ENCODE measurements at regions not wholly inside any gene's neighbourhood (a gene's known extent, or its start where the extent isn't known, plus 50 kb on each side); places are given as distances from the start of the nearest gene placed in this dataset.

DNA sequence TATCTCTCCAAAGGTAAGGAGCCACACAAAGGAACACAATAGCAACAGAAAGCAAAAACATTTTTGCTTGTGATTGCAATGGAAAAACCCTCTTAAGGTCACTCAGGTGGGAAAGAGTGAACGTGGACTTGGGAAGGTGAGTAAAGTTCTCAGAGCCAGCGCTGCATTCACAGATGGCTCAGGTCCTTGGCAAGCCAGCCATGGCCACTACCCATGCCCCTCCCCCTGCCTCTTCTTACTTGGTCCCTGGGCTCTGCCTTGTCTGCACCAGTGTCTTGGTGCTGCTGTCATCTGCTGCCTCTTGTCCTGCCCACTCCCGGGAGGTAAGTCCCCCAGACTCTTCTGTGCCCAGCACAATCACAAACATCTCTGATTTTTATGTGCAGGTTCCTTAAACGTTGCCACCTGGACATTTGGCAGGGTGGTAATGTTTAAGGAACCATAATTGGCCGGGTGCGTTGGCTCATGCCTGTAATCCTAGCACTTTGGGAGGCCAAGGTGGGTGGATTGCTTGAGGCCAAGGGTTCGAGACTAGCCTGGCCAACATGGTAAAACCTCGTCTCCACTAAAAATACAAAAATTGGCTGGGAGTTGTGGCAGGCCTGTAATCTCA is 74.6 kb downstream of the FEM1C start (continued):
- TF ChIP-seq KLF9 (CRISPR knock-in tag; IDR thresholded peaks at IDR 0.05; ENCODE audit: low read depth) = no peak
- TF ChIP-seq ZNF790 (CRISPR knock-in tag; IDR thresholded peaks at IDR 0.05; ENCODE audit: borderline replicate concordance) = no peak
- no peak for TF ChIP-seq TBL1XR1 (IDR thresholded peaks at IDR 0.05; ENCODE audit: borderline replicate concordance, low read length, partially characterized antibody)
- no peak for TF ChIP-seq TCF7L2 (IDR thresholded peaks at IDR 0.05; ENCODE audit: low read depth, low read length)

DNA sequence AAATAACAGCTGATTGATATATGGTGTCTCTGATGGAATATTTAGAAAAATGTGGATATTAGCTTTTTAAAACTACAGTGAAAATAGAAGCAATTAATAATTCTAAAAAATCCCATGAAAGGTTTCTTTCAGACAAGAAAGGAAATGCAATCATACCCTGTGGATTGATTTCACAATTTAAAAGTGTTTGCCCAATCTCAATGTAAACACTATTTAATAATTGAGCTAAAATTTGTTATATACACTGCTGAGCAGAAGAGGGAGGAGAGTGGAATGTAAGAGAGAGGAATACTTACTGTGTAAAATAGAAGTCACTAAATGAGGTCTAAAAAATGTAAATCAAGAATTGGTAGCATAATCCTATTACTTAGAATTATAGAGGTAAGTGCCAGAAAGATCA is 76.9 kb downstream of the FEM1C start:
- Histone ChIP-seq H4K20me1 (ENCODE audit: insufficient read depth, low read length) (no peaks in the 10 kb centered on the region), H2AFZ (ENCODE audit: low read length) (no peak overlapping the region), H3K79me2 (ENCODE audit: insufficient read depth, low read length) (no peaks in the 10 kb centered on the region), H3K9me3 (ENCODE audit: low read length) (no peaks in the 10 kb centered on the region), H3K27me3 (ENCODE audit: control insufficient read depth in 1 of 2, insufficient read depth in 2 of 2, low read length in 2 of 2) (no peaks in the 10 kb centered on the region), H3K4me1 (ENCODE audit: insufficient read depth, low read length) (no peaks in the 10 kb centered on the region), H3K36me3 (replicated peaks in 1 of 2; ENCODE audit: control insufficient read depth in 1 of 2, insufficient read depth in 2 of 2, low read length in 2 of 2) (no peaks in the 10 kb centered on the region), H3K27ac (ENCODE audit: extremely low read length, insufficient read depth, low read length) (no peak overlapping the region), H3K9ac (ENCODE audit: insufficient read depth, low read depth, low read length) (no peak overlapping the region), H3K4me2 (ENCODE audit: low read depth, low read length) (no peak overlapping the region), H3K4me3 (replicated peaks in 1 of 3; ENCODE audit: insufficient read depth in 1 of 3, low read depth in 2 of 3, low read length in 3 of 3) (no peak overlapping the region)
- intact Hi-C loops (cut with micrococcal nuclease; ENCODE audit: unreplicated experiment) (no loop called here), in situ Hi-C loops (cut with HindIII; ENCODE audit: extremely low pct_ligation_motif_present, low pct_unique_long_range_greater_than_20kb) (no loop called here)
- no peak for ATAC-seq
- FAIRE-seq = no peak
- no peak for DNase-seq (ENCODE audit: low spot score)
- POLR2A ChIA-PET = no interaction called here
- TF ChIP-seq, protein P1, sequence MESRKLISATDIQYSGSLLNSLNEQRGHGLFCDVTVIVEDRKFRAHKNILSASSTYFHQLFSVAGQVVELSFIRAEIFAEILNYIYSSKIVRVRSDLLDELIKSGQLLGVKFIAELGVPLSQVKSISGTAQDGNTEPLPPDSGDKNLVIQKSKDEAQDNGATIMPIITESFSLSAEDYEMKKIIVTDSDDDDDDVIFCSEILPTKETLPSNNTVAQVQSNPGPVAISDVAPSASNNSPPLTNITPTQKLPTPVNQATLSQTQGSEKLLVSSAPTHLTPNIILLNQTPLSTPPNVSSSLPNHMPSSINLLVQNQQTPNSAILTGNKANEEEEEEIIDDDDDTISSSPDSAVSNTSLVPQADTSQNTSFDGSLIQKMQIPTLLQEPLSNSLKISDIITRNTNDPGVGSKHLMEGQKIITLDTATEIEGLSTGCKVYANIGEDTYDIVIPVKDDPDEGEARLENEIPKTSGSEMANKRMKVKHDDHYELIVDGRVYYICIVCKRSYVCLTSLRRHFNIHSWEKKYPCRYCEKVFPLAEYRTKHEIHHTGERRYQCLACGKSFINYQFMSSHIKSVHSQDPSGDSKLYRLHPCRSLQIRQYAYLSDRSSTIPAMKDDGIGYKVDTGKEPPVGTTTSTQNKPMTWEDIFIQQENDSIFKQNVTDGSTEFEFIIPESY (CRISPR knock-in tag; IDR thresholded peaks at IDR 0.05) = no peak
- TF ChIP-seq, protein P2, sequence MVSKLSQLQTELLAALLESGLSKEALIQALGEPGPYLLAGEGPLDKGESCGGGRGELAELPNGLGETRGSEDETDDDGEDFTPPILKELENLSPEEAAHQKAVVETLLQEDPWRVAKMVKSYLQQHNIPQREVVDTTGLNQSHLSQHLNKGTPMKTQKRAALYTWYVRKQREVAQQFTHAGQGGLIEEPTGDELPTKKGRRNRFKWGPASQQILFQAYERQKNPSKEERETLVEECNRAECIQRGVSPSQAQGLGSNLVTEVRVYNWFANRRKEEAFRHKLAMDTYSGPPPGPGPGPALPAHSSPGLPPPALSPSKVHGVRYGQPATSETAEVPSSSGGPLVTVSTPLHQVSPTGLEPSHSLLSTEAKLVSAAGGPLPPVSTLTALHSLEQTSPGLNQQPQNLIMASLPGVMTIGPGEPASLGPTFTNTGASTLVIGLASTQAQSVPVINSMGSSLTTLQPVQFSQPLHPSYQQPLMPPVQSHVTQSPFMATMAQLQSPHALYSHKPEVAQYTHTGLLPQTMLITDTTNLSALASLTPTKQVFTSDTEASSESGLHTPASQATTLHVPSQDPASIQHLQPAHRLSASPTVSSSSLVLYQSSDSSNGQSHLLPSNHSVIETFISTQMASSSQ (IDR thresholded peaks at IDR 0.05; ENCODE audit: low read depth) = no peak
- TF ChIP-seq, protein P2 (CRISPR knock-in tag; IDR thresholded peaks at IDR 0.05; ENCODE audit: borderline replicate concordance) = no peak
- TF ChIP-seq HOXA3 (CRISPR knock-in tag; IDR thresholded peaks at IDR 0.05) (no peak), POLR2AphosphoS5 (IDR thresholded peaks at IDR 0.05; ENCODE audit: low read depth, low read length) (no peak), ZNF788 (CRISPR knock-in tag; IDR thresholded peaks at IDR 0.05; ENCODE audit: borderline replicate concordance) (no peak), KLF6 (CRISPR knock-in tag; IDR thresholded peaks at IDR 0.05) (no peak), ZNF572 (CRISPR knock-in tag; IDR thresholded peaks at IDR 0.05) (no peak), CHD2 (IDR thresholded peaks at IDR 0.05; ENCODE audit: low read depth, low read length) (no peak)
- BruUV-seq (replicated peaks) = no TSS peak
- CTCF ChIA-PET (ENCODE audit: low intra/inter-chr PET ratio, low total read pairs) = no interaction called here
